SK-N-SH treated with all-trans-retinoic acid at 6 μM for 48 hours (cell line): ENCODE measurements at regions not wholly inside any gene's neighbourhood (a gene's known extent, or its start where the extent isn't known, plus 50 kb on each side); places are given as distances from the start of the nearest gene placed in this dataset.

ENCODE experiments used
- ARNTL ChIP-seq: fragments of 450-650 bp; formaldehyde crosslinking; IDR thresholded peaks from 2 replicates; pipeline ENCODE4 v1.5.0; 2020; ENCODE audit warnings: low read depth, mild to moderate bottlenecking, moderate library complexity, borderline replicate concordance
- BACH2 ChIP-seq: fragments of 250-450 bp; sonication (Bioruptor Pico); IDR thresholded peaks from 2 replicates; pipeline ENCODE4 v1.9.0; 2021; ENCODE audit warnings: mild to moderate bottlenecking, borderline replicate concordance
- ESRRG ChIP-seq: fragments of 250-450 bp; sonication (Bioruptor Pico); IDR thresholded peaks from 2 replicates; pipeline ENCODE4 v1.6.1; 2021; ENCODE audit warnings: mild to moderate bottlenecking
- PATZ1 ChIP-seq: fragments of 250-450 bp; sonication (Bioruptor Pico); IDR thresholded peaks from 2 replicates; pipeline ENCODE4 v1.8.0; 2020; ENCODE audit warnings: mild to moderate bottlenecking, moderate library complexity, borderline replicate concordance
- RARB ChIP-seq: fragments of 250-450 bp; sonication (Bioruptor Pico); IDR thresholded peaks from 2 replicates; pipeline ENCODE4 v1.8.0; 2021; ENCODE audit warnings: mild to moderate bottlenecking, moderate library complexity
- TSHZ2 ChIP-seq: fragments of 250-450 bp; sonication (Bioruptor Pico); IDR thresholded peaks from 2 replicates; pipeline ENCODE4 v1.5.0; 2020; ENCODE audit warnings: mild to moderate bottlenecking, moderate library complexity
- ZC3H10 ChIP-seq: fragments of 250-450 bp; sonication (Bioruptor Pico); IDR thresholded peaks from 2 replicates; pipeline ENCODE4 v1.5.1; 2021; ENCODE audit warnings: mild to moderate bottlenecking, moderate library complexity
- ZFP30 ChIP-seq: fragments of 450-650 bp; formaldehyde crosslinking; IDR thresholded peaks from 2 replicates; pipeline ENCODE4 v1.5.0; 2022; ENCODE audit warnings: mild to moderate bottlenecking, moderate library complexity
- ZNF565 ChIP-seq: fragments of 450-650 bp; formaldehyde crosslinking; conservative IDR thresholded peaks from 2 replicates; pipeline ENCODE4 v1.5.0; 2020; ENCODE audit warnings: low read depth, mild to moderate bottlenecking, moderate library complexity
- TF ChIP-seq, protein P1 (sequence below): fragments of 250-450 bp; sonication (Bioruptor Pico); IDR thresholded peaks from 2 replicates; pipeline ENCODE4 v1.5.1; 2020; ENCODE audit warnings: low read depth, mild to moderate bottlenecking, moderate library complexity

DNA sequence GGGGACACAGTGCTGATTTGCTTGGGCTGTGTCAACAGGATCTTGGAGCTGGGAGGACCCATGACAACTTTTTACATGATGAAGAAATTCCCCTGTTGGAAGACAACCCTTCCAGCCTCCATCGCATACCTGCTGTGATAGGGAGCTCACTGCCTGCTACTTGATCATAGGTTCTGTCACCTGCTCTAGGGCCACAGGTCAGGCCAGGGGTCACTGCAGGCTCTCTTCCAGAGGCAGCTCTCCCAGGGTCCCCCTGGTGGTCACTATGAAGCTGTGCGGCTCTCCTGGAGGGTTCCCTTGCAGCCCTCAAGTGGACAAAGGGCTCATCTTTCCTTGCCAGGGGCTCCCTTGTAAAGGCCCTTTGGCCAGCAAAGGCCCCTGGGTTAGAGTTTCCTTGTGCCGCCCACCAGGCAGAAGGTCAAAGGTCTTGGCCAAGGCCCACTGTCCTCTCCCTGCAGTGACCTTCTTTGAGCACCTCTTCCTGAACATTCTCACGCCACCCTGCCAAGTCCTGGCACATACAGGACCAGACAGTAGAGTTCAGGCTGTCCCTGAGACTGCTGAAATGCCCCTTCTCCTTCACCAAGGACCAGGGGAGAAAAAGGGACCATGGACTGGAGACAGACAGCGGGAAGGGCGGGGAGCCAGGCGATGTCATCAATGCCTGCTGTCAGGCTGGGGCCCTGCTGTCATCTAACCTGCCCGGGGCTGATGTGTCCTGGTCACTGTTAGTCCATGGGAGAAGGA is 345.1 kb downstream of the DYSF start:
- TF ChIP-seq, protein P1, sequence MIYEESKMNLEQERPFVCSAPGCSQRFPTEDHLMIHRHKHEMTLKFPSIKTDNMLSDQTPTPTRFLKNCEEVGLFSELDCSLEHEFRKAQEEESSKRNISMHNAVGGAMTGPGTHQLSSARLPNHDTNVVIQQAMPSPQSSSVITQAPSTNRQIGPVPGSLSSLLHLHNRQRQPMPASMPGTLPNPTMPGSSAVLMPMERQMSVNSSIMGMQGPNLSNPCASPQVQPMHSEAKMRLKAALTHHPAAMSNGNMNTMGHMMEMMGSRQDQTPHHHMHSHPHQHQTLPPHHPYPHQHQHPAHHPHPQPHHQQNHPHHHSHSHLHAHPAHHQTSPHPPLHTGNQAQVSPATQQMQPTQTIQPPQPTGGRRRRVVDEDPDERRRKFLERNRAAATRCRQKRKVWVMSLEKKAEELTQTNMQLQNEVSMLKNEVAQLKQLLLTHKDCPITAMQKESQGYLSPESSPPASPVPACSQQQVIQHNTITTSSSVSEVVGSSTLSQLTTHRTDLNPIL (CRISPR knock-in tag) = no peak
- TF ChIP-seq ZNF565 (CRISPR knock-in tag) = no peak
- TF ChIP-seq ZFP30 (CRISPR knock-in tag) = no peak
- TF ChIP-seq TSHZ2 = no peak
- TF ChIP-seq RARB = no peak
- no peak for TF ChIP-seq ZC3H10
- TF ChIP-seq BACH2 (CRISPR knock-in tag) = no peak
- no peak for TF ChIP-seq PATZ1
- no peak for TF ChIP-seq ESRRG (CRISPR knock-in tag)
- TF ChIP-seq ARNTL (CRISPR knock-in tag) = no peak
